GM10266 (cell line): ENCODE measurements at regions not wholly inside any gene's neighbourhood (a gene's known extent, or its start where the extent isn't known, plus 50 kb on each side); places are given as distances from the start of the nearest gene placed in this dataset.

ENCODE experiments used
- DNase-seq: peaks from one replicate; pipeline ENCODE4 v3.0.0; 2012; ENCODE audit errors: extremely low spot score
- CTCF ChIP-seq: IDR thresholded peaks from 2 replicates; pipeline ENCODE4 v1.5.1; 2012; ENCODE audit warnings: mild to moderate bottlenecking, low read depth; ENCODE audit not compliant: control insufficient read depth, insufficient read depth; ENCODE audit errors: missing control alignments

- no peak for TF ChIP-seq CTCF
- no peak for DNase-seq
Observed at GRCh38 chr20:43836790-43837189, 77.9 kb upstream of the TOX2 start.

- TF ChIP-seq CTCF = no peak
- DNase-seq = no peak
Observed at GRCh38 chr20:43835944-43836508, 78.6 kb upstream of the TOX2 start.

GRCh38 chr20:43833511-43834395, 80.9 kb upstream of the TOX2 start:
- no peak for TF ChIP-seq CTCF
- DNase-seq = no peak

GRCh38 chr20:43832961-43833360, 81.7 kb upstream of the TOX2 start:
- DNase-seq = no peak
- no peak for TF ChIP-seq CTCF

- TF ChIP-seq CTCF = no peak
- DNase-seq = no peak
Observed at GRCh38 chr20:43832096-43832816, 82.4 kb upstream of the TOX2 start.

- TF ChIP-seq CTCF = no peak
Observed at GRCh38 chr20:43831481-43832065, 83.1 kb upstream of the TOX2 start.

More at GRCh38 chr20:43831481-43832065, 83.1 kb upstream of the TOX2 start:
- DNase-seq = no peak
